Gastroesophageal sphincter (tissue), 4 donors: ENCODE measurements at regions not wholly inside any gene's neighbourhood (a gene's known extent, or its start where the extent isn't known, plus 50 kb on each side); places are given as distances from the start of the nearest gene placed in this dataset.

Experiments
- ATAC-seq: fragments of 150-250 bp; one replicate; pipeline ENCODE4 v1.9.1; 2016; ENCODE audit warnings: mild to moderate bottlenecking, moderate library complexity
- H3K27ac ChIP-seq, 4 donors: fragments of 200-600 bp; sonication (generic) in 3 of 4; 1 replicate in 3 of 4; 2 replicates in 1 of 4; pipeline ENCODE4 v1.5.1; 2016 to 2019
- H3K27me3 ChIP-seq: fragments of 200-600 bp; sonication (generic); one replicate; pipeline ENCODE4 v1.5.1; 2019
- H3K36me3 ChIP-seq, 2 donors: fragments of 200-600 bp; sonication (generic); one replicate each; pipeline ENCODE4 v1.5.1; 2019; ENCODE audit warnings: control low read depth in 1 of 2
- H3K4me1 ChIP-seq, 3 donors: fragments of 200-600 bp; sonication (generic); 1 replicate in 2 of 3; 2 replicates in 1 of 3; pipeline ENCODE4 v1.5.1; 2016 to 2019; ENCODE audit warnings: control low read depth in 2 of 3
- H3K4me3 ChIP-seq, 2 donors: fragments of 200-600 bp; sonication (generic); one replicate each; pipeline ENCODE4 v1.5.1; 2019; ENCODE audit warnings: mild to moderate bottlenecking in 1 of 2, moderate library complexity in 1 of 2
- H3K9me3 ChIP-seq, 3 donors: fragments of 200-600 bp; sonication (generic); one replicate each; pipeline ENCODE4 v1.5.1; 2017 to 2019; ENCODE audit warnings: control low read depth in 2 of 3
- EP300 ChIP-seq: sonication (generic); formaldehyde crosslinking; IDR thresholded peaks from one replicate; pipeline ENCODE4 v1.6.1; 2017; ENCODE audit warnings: antibody characterized with exemption, mild to moderate bottlenecking
- POLR2A ChIP-seq, 2 donors: fragments of 450-650 bp; IDR thresholded peaks; one replicate each; pipeline ENCODE4 v1.6.1; 2017; ENCODE audit warnings: antibody characterized with exemption in 2 of 2, mild to moderate bottlenecking in 2 of 2, moderate library complexity in 1 of 2
- POLR2AphosphoS5 ChIP-seq: sonication (generic); formaldehyde crosslinking; IDR thresholded peaks from one replicate; pipeline ENCODE4 v1.6.1; 2017; ENCODE audit warnings: antibody characterized with exemption
- WGBS, 2 donors: methylation state at CpG; one replicate each; pipeline ENCODE4 v1.1.5; 2018; ENCODE audit warnings: low coverage in 1 of 2; 5-methylcytosine and 5-hydroxymethylcytosine counted together
- TF ChIP-seq, protein P1 (sequence below), 4 experiments: fragments of 200-600 bp in 2 of 4; fragments of 450-650 bp in 2 of 4; sonication (generic) in 1 of 4; IDR thresholded peaks; one replicate each; pipeline ENCODE4 v1.5.1; 2017 to 2019; ENCODE audit warnings: antibody characterized with exemption in 4 of 4, mild to moderate bottlenecking in 2 of 4, moderate library complexity in 2 of 4

DNA sequence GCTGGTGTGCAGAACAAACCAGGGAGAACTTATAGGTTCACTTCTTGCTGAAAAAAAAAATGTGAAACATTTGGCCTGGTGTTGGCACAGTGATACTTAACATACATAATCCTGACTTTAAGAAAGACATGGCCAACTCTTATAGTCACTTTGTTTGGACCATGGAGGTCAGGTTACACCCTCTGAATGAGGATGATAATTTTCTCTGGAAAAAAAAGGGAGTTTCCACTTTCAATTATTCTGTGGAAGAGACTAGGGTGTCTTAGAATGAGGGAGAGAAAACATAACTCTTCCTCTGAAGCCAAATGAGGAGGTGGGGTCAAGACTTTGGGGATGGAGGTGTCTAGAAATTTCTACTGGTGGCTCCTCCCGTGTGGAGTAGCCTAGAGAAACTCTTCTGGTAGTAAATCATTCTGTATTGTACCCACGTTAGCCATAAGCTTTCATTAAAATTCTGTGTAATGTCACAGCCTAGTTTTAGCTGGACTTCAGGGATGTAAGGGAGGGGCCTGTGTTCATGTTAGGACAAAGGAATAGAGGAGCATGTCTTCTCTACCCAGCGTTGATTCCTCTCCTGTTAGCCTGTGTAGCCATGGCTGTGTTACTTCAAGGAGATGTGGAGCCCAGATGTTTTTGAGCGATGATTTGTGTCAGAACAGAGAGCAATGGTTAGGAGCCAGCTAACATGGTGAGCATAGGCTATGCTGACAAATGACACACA is 328.3 kb downstream of the GPAT3 start:
- Histone ChIP-seq H3K27ac (no peak overlapping the region), H3K27me3 (no peaks in the 10 kb centered on the region), H3K9me3 (no peaks in the 10 kb centered on the region), H3K36me3 (no peaks in the 10 kb centered on the region), H3K4me1 (no peaks in the 10 kb centered on the region), H3K4me3 (no peak overlapping the region)
- TF ChIP-seq EP300 (no peak), POLR2A (IDR thresholded peaks at IDR 0.05) (no peak), POLR2AphosphoS5 (no peak)
- TF ChIP-seq, protein P1, sequence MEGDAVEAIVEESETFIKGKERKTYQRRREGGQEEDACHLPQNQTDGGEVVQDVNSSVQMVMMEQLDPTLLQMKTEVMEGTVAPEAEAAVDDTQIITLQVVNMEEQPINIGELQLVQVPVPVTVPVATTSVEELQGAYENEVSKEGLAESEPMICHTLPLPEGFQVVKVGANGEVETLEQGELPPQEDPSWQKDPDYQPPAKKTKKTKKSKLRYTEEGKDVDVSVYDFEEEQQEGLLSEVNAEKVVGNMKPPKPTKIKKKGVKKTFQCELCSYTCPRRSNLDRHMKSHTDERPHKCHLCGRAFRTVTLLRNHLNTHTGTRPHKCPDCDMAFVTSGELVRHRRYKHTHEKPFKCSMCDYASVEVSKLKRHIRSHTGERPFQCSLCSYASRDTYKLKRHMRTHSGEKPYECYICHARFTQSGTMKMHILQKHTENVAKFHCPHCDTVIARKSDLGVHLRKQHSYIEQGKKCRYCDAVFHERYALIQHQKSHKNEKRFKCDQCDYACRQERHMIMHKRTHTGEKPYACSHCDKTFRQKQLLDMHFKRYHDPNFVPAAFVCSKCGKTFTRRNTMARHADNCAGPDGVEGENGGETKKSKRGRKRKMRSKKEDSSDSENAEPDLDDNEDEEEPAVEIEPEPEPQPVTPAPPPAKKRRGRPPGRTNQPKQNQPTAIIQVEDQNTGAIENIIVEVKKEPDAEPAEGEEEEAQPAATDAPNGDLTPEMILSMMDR (IDR thresholded peaks at IDR 0.05) = no peak
- WGBS, 2 donors = 69 to 75% methylated on average over 3 to 4 of the region's 4 CpGs
- ATAC-seq = no peak

DNA sequence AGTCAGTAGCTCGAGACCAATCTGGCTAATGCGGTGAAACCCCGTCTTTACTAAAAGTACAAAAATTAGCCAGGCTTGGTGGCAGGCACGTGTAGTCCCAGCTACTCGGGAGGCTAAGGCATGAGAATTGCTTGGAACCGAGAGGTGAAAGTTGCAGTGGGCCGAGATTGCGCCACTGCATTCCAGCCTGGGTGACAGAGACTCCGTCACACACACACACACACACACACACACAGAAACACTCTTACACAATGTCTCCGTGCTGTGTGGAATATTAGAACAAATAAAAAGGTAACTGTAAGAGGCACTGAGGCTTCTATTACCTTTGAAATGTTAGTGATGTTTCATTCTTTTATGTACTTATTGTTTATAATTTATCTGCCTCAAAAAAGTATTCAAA is 326.6 kb downstream of the GPAT3 start:
- Histone ChIP-seq H3K27me3 (no peaks in the 10 kb centered on the region), H3K4me1 (no peaks in the 10 kb centered on the region), H3K9me3 (no peaks in the 10 kb centered on the region), H3K4me3 (no peak overlapping the region), H3K27ac (no peak overlapping the region), H3K36me3 (no peaks in the 10 kb centered on the region)
- TF ChIP-seq EP300 (no peak), POLR2AphosphoS5 (no peak), POLR2A (IDR thresholded peaks at IDR 0.05) (no peak)
- TF ChIP-seq, protein P1 (IDR thresholded peaks at IDR 0.05) = no peak
- no peak for ATAC-seq
- WGBS, 2 donors = 83 to 91% methylated on average over 2 to 10 of the region's 10 CpGs

DNA sequence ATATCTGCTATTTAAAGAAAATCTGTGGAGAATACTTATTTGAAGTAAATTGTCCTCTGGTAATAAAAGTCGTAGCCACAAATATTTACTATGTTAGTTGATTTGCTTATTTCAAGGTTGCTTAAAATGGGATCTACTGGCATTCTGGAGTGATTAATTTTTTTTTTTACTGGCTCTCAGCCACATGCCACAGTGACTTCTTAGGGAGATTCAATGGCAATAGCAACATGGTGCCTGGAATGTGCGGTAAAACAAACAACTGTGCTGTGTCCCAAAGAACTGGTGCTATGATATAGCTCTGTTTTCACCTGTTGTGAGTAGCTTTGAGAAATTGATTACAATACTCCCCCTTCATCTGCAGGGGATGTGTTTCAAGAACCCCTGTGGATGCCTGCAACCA is 324.3 kb downstream of the GPAT3 start:
- H3K27ac ChIP-seq = no peak overlapping the region
- no peak for ATAC-seq
- no peaks in the 10 kb centered on the region for H3K9me3 ChIP-seq
- 94 to 95% methylated on average over 2 of the region's 2 CpGs for WGBS, 2 donors
- no peaks in the 10 kb centered on the region for H3K36me3 ChIP-seq
- H3K4me1 ChIP-seq = no peaks in the 10 kb centered on the region
- TF ChIP-seq, protein P1 (IDR thresholded peaks at IDR 0.05) = no peak
- TF ChIP-seq POLR2A (IDR thresholded peaks at IDR 0.05) (no peak), EP300 (no peak), POLR2AphosphoS5 (no peak)
- H3K4me3 ChIP-seq = no peak overlapping the region
- H3K27me3 ChIP-seq = no peaks in the 10 kb centered on the region

DNA sequence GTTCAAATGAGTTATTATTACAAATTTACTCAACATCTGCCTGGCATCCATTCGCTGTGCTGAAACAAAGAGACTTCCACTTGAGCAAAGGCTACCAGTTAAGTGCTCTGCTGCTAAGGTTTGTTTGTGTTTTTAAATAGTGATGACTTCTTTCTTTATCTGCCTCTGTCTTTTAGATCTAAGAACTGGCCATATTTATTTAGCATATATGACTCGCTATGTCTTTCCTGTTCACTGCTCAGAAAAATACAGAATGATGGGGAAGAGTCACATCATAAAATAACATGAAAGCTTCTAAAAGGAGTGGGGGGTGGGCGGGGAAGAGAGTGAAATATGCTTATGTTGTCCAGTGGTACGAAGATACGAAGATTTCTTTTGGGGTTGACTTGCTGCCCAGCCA is 322.2 kb downstream of the GPAT3 start:
- TF ChIP-seq POLR2AphosphoS5 (no peak), EP300 (no peak), POLR2A (IDR thresholded peaks at IDR 0.05) (no peak)
- TF ChIP-seq, protein P1 (IDR thresholded peaks at IDR 0.05) = no peak

DNA sequence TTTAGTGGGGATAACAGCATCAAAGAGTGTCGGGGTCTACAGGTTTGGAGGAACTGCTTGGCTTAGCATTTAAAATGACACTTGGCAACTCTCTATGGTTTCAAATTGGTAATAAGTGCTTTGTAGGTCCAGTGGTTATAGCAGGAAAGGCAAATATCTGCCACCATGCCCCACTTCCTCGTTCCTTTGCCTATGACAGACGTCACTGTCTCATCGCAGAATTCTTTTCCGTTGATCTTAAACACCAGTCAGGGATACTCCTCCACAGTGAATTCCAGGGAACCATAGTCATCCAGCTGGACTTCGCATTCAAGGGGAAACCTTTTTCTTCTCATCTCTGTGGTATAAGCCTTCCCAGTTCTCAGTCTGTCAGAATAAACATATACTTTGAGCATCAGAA is 319.1 kb downstream of the GPAT3 start:
- no peak for TF ChIP-seq POLR2A (IDR thresholded peaks at IDR 0.05)
- TF ChIP-seq, protein P1 (IDR thresholded peaks at IDR 0.05) = no peak
- TF ChIP-seq EP300 = no peak
- TF ChIP-seq POLR2AphosphoS5 = no peak
- Histone ChIP-seq H3K27me3 (no peaks in the 10 kb centered on the region), H3K27ac (no peak overlapping the region), H3K9me3 (no peaks in the 10 kb centered on the region), H3K36me3 (no peaks in the 10 kb centered on the region), H3K4me1 (no peaks in the 10 kb centered on the region), H3K4me3 (no peak overlapping the region)
- 72 to 92% methylated on average over 4 to 5 of the region's 6 CpGs for WGBS, 2 donors
- ATAC-seq = no peak

More for the DNA sequence above, 322.2 kb downstream of the GPAT3 start:
- Histone ChIP-seq H3K27ac (no peak overlapping the region), H3K36me3 (no peaks in the 10 kb centered on the region), H3K4me3 (no peak overlapping the region), H3K9me3 (no peaks in the 10 kb centered on the region), H3K27me3 (no peaks in the 10 kb centered on the region), H3K4me1 (no peaks in the 10 kb centered on the region)
- ATAC-seq = no peak
- 83 to 92% methylated on average over 3 to 5 of the region's 5 CpGs for WGBS, 2 donors
